ENCODE measurements at regions not wholly inside any gene's neighbourhood (a gene's known extent, or its start where the extent isn't known, plus 50 kb on each side); places are given as distances from the start of the nearest gene placed in this dataset.

GRCh38 chr7:13044309-13044708, 356.9 kb downstream of the ARL4A start:
- intact Hi-C loops (cut with DNase I): no loop called here
- DNase-seq (ENCODE audit: low spot score): no peak

GRCh38 chr7:13047061-13047460, 359.6 kb downstream of the ARL4A start:
- intact Hi-C loops (cut with DNase I): no loop called here
- DNase-seq (ENCODE audit: low spot score): no peak

- DNase-seq (ENCODE audit: low spot score): no peak
- intact Hi-C loops (cut with DNase I): no loop called here
These were observed 362.5 kb downstream of the ARL4A start for GRCh38 chr7:13049946-13050345.

- intact Hi-C loops (cut with DNase I): no loop called here
These were observed 363.3 kb downstream of the ARL4A start for GRCh38 chr7:13050703-13051102.

GRCh38 chr7:13055732-13056368, 368.4 kb downstream of the ARL4A start:
- DNase-seq (ENCODE audit: low spot score): no peak
- intact Hi-C loops (cut with DNase I): no loop called here

More at GRCh38 chr7:13050703-13051102, 363.3 kb downstream of the ARL4A start:
- no peak for DNase-seq (ENCODE audit: low spot score)

- intact Hi-C loops (cut with DNase I): no loop called here
- no peak for DNase-seq (ENCODE audit: low spot score)
These were observed 370.2 kb downstream of the ARL4A start for GRCh38 chr7:13057462-13058200.

GRCh38 chr7:13060173-13060572, 372.7 kb downstream of the ARL4A start:
- intact Hi-C loops (cut with DNase I): no loop called here
- DNase-seq (ENCODE audit: low spot score): no peak

GRCh38 chr7:13061115-13061514, 373.7 kb downstream of the ARL4A start:
- intact Hi-C loops (cut with DNase I): no loop called here
- DNase-seq (ENCODE audit: low spot score): no peak

GRCh38 chr7:13062631-13063030, 375.2 kb downstream of the ARL4A start:
- intact Hi-C loops (cut with DNase I): no loop called here

GRCh38 chr7:13067036-13067435, 379.6 kb downstream of the ARL4A start:
- intact Hi-C loops (cut with DNase I): no loop called here
- no peak for DNase-seq (ENCODE audit: low spot score)

More at GRCh38 chr7:13062631-13063030, 375.2 kb downstream of the ARL4A start:
- DNase-seq (ENCODE audit: low spot score): no peak

- no peak for DNase-seq (ENCODE audit: low spot score)
- intact Hi-C loops (cut with DNase I): no loop called here
These were observed 380.6 kb downstream of the ARL4A start for GRCh38 chr7:13068032-13068431.

GRCh38 chr7:13069841-13070240, 382.4 kb downstream of the ARL4A start:
- intact Hi-C loops (cut with DNase I): no loop called here

GRCh38 chr7:13072014-13072413, 384.6 kb downstream of the ARL4A start:
- DNase-seq (ENCODE audit: low spot score): no peak
- intact Hi-C loops (cut with DNase I): no loop called here

More at GRCh38 chr7:13069841-13070240, 382.4 kb downstream of the ARL4A start:
- DNase-seq (ENCODE audit: low spot score): no peak

- no peak for DNase-seq (ENCODE audit: low spot score)
- intact Hi-C loops (cut with DNase I): no loop called here
These were observed 390.0 kb downstream of the ARL4A start for GRCh38 chr7:13077466-13077865.

GRCh38 chr7:13078105-13078504, 390.7 kb downstream of the ARL4A start:
- no peak for DNase-seq (ENCODE audit: low spot score)
- intact Hi-C loops (cut with DNase I): no loop called here

- intact Hi-C loops (cut with DNase I): no loop called here
- DNase-seq (ENCODE audit: low spot score): no peak
These were observed 403.5 kb downstream of the ARL4A start for GRCh38 chr7:13090959-13091358.

GRCh38 chr7:13091974-13092707, 404.7 kb downstream of the ARL4A start:
- no peak for DNase-seq (ENCODE audit: low spot score)
- intact Hi-C loops (cut with DNase I): no loop called here

GRCh38 chr7:13092708-13093005, 405.2 kb downstream of the ARL4A start:
- intact Hi-C loops (cut with DNase I): no loop called here
- no peak for DNase-seq (ENCODE audit: low spot score)

GRCh38 chr7:13093160-13093559, 405.7 kb downstream of the ARL4A start:
- intact Hi-C loops (cut with DNase I): no loop called here
- DNase-seq (ENCODE audit: low spot score): no peak

- no peak for DNase-seq (ENCODE audit: low spot score)
- intact Hi-C loops (cut with DNase I): no loop called here
These were observed 410.1 kb downstream of the ARL4A start for GRCh38 chr7:13097499-13097898.

- intact Hi-C loops (cut with DNase I): no loop called here
These were observed 410.7 kb downstream of the ARL4A start for GRCh38 chr7:13098161-13098560.

More at GRCh38 chr7:13098161-13098560, 410.7 kb downstream of the ARL4A start:
- DNase-seq (ENCODE audit: low spot score): no peak

Measured in cardiac septum (tissue), 1 donor.